ENCODE measurements at regions not wholly inside any gene's neighbourhood (a gene's known extent, or its start where the extent isn't known, plus 50 kb on each side); places are given as distances from the start of the nearest gene placed in this dataset.

- no peak for TF ChIP-seq CTCF (IDR thresholded peaks at IDR 0.05; ENCODE audit: control insufficient read depth, extremely low read depth, insufficient read depth)
- H3K4me3 ChIP-seq (ENCODE audit: low read depth, low read length) = no peak overlapping the region
- DNase-seq (ENCODE audit: low read depth) = no peak
Observed at GRCh38 chr4:31983677-31984076, 1263.5 kb downstream of the PCDH7 start.

DNA sequence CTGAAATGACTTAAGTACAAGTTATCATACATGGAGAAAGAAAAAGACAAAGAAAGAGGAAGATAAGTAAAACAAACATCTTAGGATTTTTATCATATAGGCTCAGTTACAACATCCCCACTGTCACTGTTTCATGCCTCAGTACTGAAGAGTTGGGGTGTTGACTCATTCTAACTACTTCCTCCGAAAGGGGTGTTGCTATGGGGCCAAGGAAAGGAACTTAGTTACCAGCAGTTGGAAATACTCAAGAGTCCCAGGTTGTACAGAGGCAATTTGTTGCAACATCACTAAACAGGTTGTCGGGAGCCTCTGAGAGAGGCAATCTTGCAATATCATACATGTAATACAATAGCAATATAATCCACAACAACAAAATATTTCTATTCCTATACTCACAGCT, 1264.7 kb downstream of the PCDH7 start:
- DNase-seq (ENCODE audit: low read depth) = no peak
- no peak for TF ChIP-seq CTCF (IDR thresholded peaks at IDR 0.05; ENCODE audit: control insufficient read depth, extremely low read depth, insufficient read depth)
- H3K4me3 ChIP-seq (ENCODE audit: low read depth, low read length) = no peak overlapping the region

GRCh38 chr4:31995943-31996901, 1276.1 kb downstream of the PCDH7 start:
- no peak for DNase-seq (ENCODE audit: low read depth)
- no peak for TF ChIP-seq CTCF (IDR thresholded peaks at IDR 0.05; ENCODE audit: control insufficient read depth, extremely low read depth, insufficient read depth)
- H3K4me3 ChIP-seq (ENCODE audit: low read depth, low read length) = no peak overlapping the region

DNA sequence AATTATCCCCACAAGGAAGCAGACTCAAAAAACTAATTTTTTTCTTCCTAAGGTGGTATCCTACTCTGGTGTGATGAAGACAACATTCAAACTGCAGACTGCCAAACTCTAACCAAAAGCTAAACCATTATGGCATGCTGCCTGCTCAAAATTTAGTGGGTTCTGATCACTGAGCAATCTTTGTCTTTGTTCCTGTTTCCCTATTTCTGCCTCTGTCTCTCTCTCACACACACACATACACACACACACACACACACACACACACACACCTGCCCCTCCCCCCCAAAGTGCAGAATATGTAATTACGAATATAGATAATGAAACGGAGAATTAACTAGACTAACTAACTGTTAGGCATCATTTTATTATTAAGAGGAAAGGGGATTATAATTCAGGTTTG, 1278.6 kb downstream of the PCDH7 start:
- DNase-seq (ENCODE audit: low read depth) = no peak
- no peak for TF ChIP-seq CTCF (IDR thresholded peaks at IDR 0.05; ENCODE audit: control insufficient read depth, extremely low read depth, insufficient read depth)
- no peak overlapping the region for H3K4me3 ChIP-seq (ENCODE audit: low read depth, low read length)

GRCh38 chr4:31999848-32000247, 1279.7 kb downstream of the PCDH7 start:
- no peak overlapping the region for H3K4me3 ChIP-seq (ENCODE audit: low read depth, low read length)
- no peak for DNase-seq (ENCODE audit: low read depth)
- no peak for TF ChIP-seq CTCF (IDR thresholded peaks at IDR 0.05; ENCODE audit: control insufficient read depth, extremely low read depth, insufficient read depth)

DNA sequence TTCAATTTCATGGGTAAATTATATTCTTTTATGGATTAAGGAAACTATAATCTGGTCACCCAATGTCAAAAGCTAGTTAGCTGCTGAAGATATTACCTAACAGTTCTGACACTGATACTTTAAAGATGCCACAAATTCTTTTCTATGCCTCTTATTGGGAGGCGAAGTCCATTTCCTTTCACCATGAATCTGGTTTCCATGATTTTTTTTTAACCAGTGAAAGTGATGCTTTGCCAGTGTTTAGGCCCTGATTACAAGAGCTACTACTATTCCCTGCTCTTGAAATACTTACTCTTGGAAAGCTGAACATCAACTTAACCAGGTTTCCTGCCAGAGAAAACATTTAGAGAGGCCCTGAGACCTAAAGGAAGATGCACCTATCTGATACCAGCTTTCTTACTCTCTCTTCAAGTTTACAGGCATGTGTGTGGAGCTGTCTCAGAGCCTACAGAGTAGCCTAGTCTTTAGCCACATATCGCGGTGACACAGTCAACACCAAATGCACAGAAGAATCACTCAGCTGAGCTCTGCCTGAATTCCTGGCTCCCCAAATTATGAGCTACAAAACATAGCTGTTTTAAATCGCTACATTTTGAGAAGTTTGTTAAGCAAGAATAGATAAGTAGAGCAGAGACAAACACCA, 1280.8 kb downstream of the PCDH7 start:
- TF ChIP-seq CTCF (IDR thresholded peaks at IDR 0.05; ENCODE audit: control insufficient read depth, extremely low read depth, insufficient read depth) = no peak
- H3K4me3 ChIP-seq (ENCODE audit: low read depth, low read length) = no peak overlapping the region
- DNase-seq (ENCODE audit: low read depth) = no peak

All from LNCaP clone FGC (cell line).